Liver (tissue), 8 donors: ENCODE measurements at regions not wholly inside any gene's neighbourhood (a gene's known extent, or its start where the extent isn't known, plus 50 kb on each side); places are given as distances from the start of the nearest gene placed in this dataset.

Experiments
- DNase-seq: peaks from one replicate; pipeline ENCODE4 v3.0.0-alpha.2; 2017; ENCODE audit warnings: low spot score
- H3K27ac ChIP-seq, 2 donors: one replicate each; pipeline ENCODE4 v1.7.0; 2013; ENCODE audit warnings: inconsistent platforms in 2 of 2, low read length in 2 of 2, control low read depth in 1 of 2, low read depth in 1 of 2, mild to moderate bottlenecking in 1 of 2
- H3K27me3 ChIP-seq, 4 donors: one replicate each; pipeline versions ENCODE4 v1.6.1 to v1.7.0; 2013; ENCODE audit warnings: low read length in 3 of 4, inconsistent platforms in 1 of 4, mild to moderate bottlenecking in 1 of 4, moderate library complexity in 1 of 4; ENCODE audit not compliant: control insufficient read depth in 4 of 4, insufficient read depth in 4 of 4
- H3K36me3 ChIP-seq, 4 donors: one replicate each; pipeline versions ENCODE4 v1.6.1 to v1.7.0; 2013; ENCODE audit warnings: low read length in 3 of 4, mild to moderate bottlenecking in 3 of 4, low read depth in 1 of 4, moderate library complexity in 1 of 4; ENCODE audit not compliant: control insufficient read depth in 4 of 4, insufficient read depth in 3 of 4
- H3K4me1 ChIP-seq, 4 donors: one replicate each; pipeline versions ENCODE4 v1.6.1 to v1.7.0; 2013; ENCODE audit warnings: low read length in 3 of 4, mild to moderate bottlenecking in 3 of 4, moderate library complexity in 1 of 4; ENCODE audit not compliant: control insufficient read depth in 4 of 4, insufficient read depth in 4 of 4
- H3K4me3 ChIP-seq, 3 donors: one replicate each; pipeline versions ENCODE4 v1.6.1 to v1.7.0; 2013; ENCODE audit warnings: low read length in 3 of 3, control low read depth in 1 of 3, low read depth in 1 of 3, mild to moderate bottlenecking in 1 of 3
- H3K9ac ChIP-seq, 2 donors: one replicate each; pipeline ENCODE4 v1.7.0; 2013; ENCODE audit warnings: low read length in 2 of 2, mild to moderate bottlenecking in 2 of 2, moderate library complexity in 2 of 2, control low read depth in 1 of 2, low read depth in 1 of 2
- H3K9me3 ChIP-seq, 4 donors: one replicate each; pipeline versions ENCODE4 v1.6.1 to v1.7.0; 2013; ENCODE audit warnings: low read length in 3 of 4; ENCODE audit not compliant: control insufficient read depth in 4 of 4
- EGR1 ChIP-seq, 2 donors: IDR thresholded peaks; 2 replicates each; pipeline ENCODE4 v1.6.1; 2016 to 2018; ENCODE audit warnings: antibody characterized with exemption in 2 of 2, low read depth in 2 of 2
- FOXA2 ChIP-seq: IDR thresholded peaks from 2 replicates; pipeline ENCODE4 v1.6.1; 2016; ENCODE audit warnings: antibody characterized with exemption
- GABPA ChIP-seq, 2 donors: IDR thresholded peaks in 1 of 2; conservative IDR thresholded peaks in 1 of 2; 2 replicates each; pipeline ENCODE4 v1.6.1; 2016; ENCODE audit warnings: antibody characterized with exemption in 2 of 2, mild to moderate bottlenecking in 1 of 2, moderate library complexity in 1 of 2
- HNF4A ChIP-seq, 2 donors: conservative IDR thresholded peaks; 2 replicates each; pipeline ENCODE4 v1.6.1; 2016; ENCODE audit warnings: antibody characterized with exemption in 2 of 2, mild to moderate bottlenecking in 2 of 2
- HNF4G ChIP-seq: IDR thresholded peaks from 2 replicates; pipeline ENCODE4 v1.6.1; 2016; ENCODE audit warnings: antibody characterized with exemption
- JUND ChIP-seq, 2 donors: IDR thresholded peaks; 2 replicates each; pipeline ENCODE4 v1.6.1; 2016; ENCODE audit warnings: antibody characterized with exemption in 2 of 2
- NR2F2 ChIP-seq: IDR thresholded peaks from 2 replicates; pipeline ENCODE4 v1.6.1; 2016; ENCODE audit warnings: antibody characterized with exemption
- RAD21 ChIP-seq, 2 donors: IDR thresholded peaks; 2 replicates each; pipeline ENCODE4 v1.6.1; 2016; ENCODE audit warnings: antibody characterized with exemption in 2 of 2, mild to moderate bottlenecking in 2 of 2
- RXRA ChIP-seq, 2 donors: IDR thresholded peaks; 2 replicates each; pipeline ENCODE4 v1.6.1; 2017 to 2018; ENCODE audit warnings: antibody characterized with exemption in 2 of 2, mild to moderate bottlenecking in 1 of 2
- SP1 ChIP-seq: IDR thresholded peaks from 2 replicates; pipeline ENCODE4 v1.6.1; 2018; ENCODE audit warnings: antibody characterized with exemption, mild to moderate bottlenecking
- TAF1 ChIP-seq: conservative IDR thresholded peaks from 2 replicates; pipeline ENCODE4 v1.6.1; 2016; ENCODE audit warnings: antibody characterized with exemption, mild to moderate bottlenecking
- YY1 ChIP-seq: IDR thresholded peaks from 2 replicates; pipeline ENCODE4 v1.6.1; 2016; ENCODE audit warnings: antibody characterized with exemption, mild to moderate bottlenecking
- WGBS: extraction: QIAGEN DNeasy Blood & Tissue Kit; methylation state at CpG from one replicate; pipeline ENCODE4 v1.1.7; 2013; 5-methylcytosine and 5-hydroxymethylcytosine counted together
- TF ChIP-seq, protein P1 (sequence below): IDR thresholded peaks from 2 replicates; pipeline ENCODE4 v1.6.1; 2016; ENCODE audit warnings: antibody characterized with exemption
- TF ChIP-seq, protein P2 (sequence below): IDR thresholded peaks from 2 replicates; pipeline ENCODE4 v1.6.1; 2016; ENCODE audit warnings: antibody characterized with exemption, mild to moderate bottlenecking
- TF ChIP-seq, protein P3 (sequence below): IDR thresholded peaks from 2 replicates; pipeline ENCODE4 v1.6.1; 2016; ENCODE audit warnings: antibody characterized with exemption
- TF ChIP-seq, protein P4 (sequence below): fragments of 150-350 bp; IDR thresholded peaks from 2 replicates; pipeline ENCODE4 v1.5.1; 2017; ENCODE audit warnings: improper control_type of control experiment, low read depth, low read length; ENCODE audit not compliant: missing input control
- donor health status: healthy.
- donor health status: healthy.
- donor health status: healthy.
- donor health status: healthy.
- donor health status: healthy.

DNA sequence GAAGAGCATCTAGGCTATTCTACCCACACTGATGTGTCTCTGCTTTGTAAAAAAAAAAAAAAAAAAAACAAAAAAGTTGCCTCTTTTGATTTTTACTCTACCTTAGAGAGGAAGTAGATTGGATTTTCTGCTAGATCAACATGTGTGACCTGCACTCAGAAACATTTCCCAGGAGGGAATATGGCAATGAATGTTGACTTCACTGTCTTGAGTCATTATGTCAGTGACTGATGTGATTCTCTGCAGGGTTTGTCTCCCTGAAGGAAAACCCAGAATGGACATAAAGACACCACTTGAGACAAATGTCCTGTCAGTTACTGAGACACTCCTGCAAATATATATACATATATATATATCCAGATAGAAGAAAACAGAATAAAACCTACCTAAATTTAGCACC lies 370.3 kb downstream of the BMPER start (continued):
- TF ChIP-seq JUND (IDR thresholded peaks at IDR 0.05) (no peak), SP1 (no peak), HNF4A (conservative IDR thresholded peaks at IDR 0.05) (no peak), HNF4G (no peak), YY1 (no peak), GABPA (IDR thresholded peaks at IDR 0.05 in 1 of 2, conservative IDR thresholded peaks at IDR 0.05 in 1 of 2) (no peak), TAF1 (no peak), NR2F2 (no peak)
- TF ChIP-seq, protein P1, sequence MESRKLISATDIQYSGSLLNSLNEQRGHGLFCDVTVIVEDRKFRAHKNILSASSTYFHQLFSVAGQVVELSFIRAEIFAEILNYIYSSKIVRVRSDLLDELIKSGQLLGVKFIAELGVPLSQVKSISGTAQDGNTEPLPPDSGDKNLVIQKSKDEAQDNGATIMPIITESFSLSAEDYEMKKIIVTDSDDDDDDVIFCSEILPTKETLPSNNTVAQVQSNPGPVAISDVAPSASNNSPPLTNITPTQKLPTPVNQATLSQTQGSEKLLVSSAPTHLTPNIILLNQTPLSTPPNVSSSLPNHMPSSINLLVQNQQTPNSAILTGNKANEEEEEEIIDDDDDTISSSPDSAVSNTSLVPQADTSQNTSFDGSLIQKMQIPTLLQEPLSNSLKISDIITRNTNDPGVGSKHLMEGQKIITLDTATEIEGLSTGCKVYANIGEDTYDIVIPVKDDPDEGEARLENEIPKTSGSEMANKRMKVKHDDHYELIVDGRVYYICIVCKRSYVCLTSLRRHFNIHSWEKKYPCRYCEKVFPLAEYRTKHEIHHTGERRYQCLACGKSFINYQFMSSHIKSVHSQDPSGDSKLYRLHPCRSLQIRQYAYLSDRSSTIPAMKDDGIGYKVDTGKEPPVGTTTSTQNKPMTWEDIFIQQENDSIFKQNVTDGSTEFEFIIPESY: no peak

DNA sequence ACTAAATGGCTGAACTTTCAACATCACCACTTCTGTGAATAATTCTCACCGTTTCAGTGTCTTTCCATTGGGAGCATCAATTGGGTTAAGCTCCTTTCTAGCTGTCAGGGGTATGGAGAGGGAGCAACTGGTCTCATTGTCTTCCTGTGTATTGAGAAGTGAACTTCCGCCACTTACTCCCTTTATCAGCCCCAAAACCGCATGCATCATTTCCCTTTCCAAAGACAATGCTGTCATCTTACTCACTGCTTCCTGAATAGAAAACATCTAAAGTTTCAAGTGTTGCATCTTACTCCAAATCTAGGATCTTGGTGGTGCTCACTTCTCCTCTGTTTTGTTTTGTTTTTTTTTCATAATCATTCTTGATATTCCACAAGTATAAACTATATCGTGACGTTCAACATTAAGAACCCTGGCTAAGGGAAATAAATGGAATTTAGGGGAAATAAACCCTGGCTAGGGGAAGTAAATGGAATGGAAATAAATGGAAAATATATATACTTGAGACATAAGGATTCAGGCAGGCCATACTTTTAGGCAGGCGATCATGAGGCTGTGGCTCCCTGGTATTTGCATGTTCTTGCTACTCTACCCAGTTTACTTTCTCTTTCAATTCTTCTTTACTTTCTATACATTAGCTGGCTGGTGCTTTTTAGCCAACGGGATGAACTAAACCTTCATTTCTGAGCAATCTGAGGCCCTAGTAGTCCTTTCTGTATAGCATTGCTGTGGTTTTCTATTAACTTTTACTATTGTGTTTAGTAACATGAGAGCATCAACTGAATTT lies 371.9 kb downstream of the BMPER start:
- Histone ChIP-seq H3K27ac (no peak overlapping the region), H3K27me3 (no peaks in the 10 kb centered on the region), H3K9ac (no peak overlapping the region), H3K4me3 (no peak overlapping the region), H3K36me3 (no peaks in the 10 kb centered on the region), H3K4me1 (no peaks in the 10 kb centered on the region), H3K9me3 (peaks cover 0 to 6% (median 1%) of the 10 kb centered on the region in 4 donors)
- TF ChIP-seq, protein P1: no peak
- TF ChIP-seq EGR1 (IDR thresholded peaks at IDR 0.05; ENCODE audit: low read depth in 2 of 2) (no peak), FOXA2 (no peak), SP1 (no peak), YY1 (no peak), RXRA (IDR thresholded peaks at IDR 0.05) (no peak), RAD21 (IDR thresholded peaks at IDR 0.05) (no peak), TAF1 (no peak), HNF4A (conservative IDR thresholded peaks at IDR 0.05) (no peak)
- TF ChIP-seq, protein P2, sequence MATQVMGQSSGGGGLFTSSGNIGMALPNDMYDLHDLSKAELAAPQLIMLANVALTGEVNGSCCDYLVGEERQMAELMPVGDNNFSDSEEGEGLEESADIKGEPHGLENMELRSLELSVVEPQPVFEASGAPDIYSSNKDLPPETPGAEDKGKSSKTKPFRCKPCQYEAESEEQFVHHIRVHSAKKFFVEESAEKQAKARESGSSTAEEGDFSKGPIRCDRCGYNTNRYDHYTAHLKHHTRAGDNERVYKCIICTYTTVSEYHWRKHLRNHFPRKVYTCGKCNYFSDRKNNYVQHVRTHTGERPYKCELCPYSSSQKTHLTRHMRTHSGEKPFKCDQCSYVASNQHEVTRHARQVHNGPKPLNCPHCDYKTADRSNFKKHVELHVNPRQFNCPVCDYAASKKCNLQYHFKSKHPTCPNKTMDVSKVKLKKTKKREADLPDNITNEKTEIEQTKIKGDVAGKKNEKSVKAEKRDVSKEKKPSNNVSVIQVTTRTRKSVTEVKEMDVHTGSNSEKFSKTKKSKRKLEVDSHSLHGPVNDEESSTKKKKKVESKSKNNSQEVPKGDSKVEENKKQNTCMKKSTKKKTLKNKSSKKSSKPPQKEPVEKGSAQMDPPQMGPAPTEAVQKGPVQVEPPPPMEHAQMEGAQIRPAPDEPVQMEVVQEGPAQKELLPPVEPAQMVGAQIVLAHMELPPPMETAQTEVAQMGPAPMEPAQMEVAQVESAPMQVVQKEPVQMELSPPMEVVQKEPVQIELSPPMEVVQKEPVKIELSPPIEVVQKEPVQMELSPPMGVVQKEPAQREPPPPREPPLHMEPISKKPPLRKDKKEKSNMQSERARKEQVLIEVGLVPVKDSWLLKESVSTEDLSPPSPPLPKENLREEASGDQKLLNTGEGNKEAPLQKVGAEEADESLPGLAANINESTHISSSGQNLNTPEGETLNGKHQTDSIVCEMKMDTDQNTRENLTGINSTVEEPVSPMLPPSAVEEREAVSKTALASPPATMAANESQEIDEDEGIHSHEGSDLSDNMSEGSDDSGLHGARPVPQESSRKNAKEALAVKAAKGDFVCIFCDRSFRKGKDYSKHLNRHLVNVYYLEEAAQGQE: no peak
- TF ChIP-seq, protein P3, sequence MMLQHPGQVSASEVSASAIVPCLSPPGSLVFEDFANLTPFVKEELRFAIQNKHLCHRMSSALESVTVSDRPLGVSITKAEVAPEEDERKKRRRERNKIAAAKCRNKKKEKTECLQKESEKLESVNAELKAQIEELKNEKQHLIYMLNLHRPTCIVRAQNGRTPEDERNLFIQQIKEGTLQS: no peak
- TF ChIP-seq, protein P4, sequence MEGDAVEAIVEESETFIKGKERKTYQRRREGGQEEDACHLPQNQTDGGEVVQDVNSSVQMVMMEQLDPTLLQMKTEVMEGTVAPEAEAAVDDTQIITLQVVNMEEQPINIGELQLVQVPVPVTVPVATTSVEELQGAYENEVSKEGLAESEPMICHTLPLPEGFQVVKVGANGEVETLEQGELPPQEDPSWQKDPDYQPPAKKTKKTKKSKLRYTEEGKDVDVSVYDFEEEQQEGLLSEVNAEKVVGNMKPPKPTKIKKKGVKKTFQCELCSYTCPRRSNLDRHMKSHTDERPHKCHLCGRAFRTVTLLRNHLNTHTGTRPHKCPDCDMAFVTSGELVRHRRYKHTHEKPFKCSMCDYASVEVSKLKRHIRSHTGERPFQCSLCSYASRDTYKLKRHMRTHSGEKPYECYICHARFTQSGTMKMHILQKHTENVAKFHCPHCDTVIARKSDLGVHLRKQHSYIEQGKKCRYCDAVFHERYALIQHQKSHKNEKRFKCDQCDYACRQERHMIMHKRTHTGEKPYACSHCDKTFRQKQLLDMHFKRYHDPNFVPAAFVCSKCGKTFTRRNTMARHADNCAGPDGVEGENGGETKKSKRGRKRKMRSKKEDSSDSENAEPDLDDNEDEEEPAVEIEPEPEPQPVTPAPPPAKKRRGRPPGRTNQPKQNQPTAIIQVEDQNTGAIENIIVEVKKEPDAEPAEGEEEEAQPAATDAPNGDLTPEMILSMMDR: no peak
- DNase-seq: no peak
- 71% methylated on average over 7 of the region's 7 CpGs for WGBS
